ENCODE measurements at regions not wholly inside any gene's neighbourhood (a gene's known extent, or its start where the extent isn't known, plus 50 kb on each side); places are given as distances from the start of the nearest gene placed in this dataset.

DNA sequence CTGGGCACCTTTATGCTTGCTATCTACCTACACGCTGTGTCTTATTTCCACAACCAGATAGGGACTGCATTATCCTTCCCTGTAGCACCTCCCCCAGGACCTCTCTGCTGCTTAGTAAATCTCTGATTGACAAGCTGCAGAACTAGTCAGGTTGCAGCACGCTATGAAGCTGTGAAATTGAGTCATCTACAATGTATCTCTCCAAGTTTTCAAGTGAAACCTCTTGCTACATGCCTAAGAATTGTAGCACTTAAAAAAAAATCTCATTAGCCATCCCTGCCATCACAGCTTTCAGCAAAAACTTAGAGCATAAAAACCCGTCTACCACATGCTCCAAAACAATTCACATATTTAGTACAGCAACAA is 69.7 kb upstream of the FGFR2 start:
- Histone ChIP-seq H3K4me1 (peaks cover 0 to 5% (median 0%) of the 10 kb centered on the region in 6 donors), H3K27ac (no peak overlapping the region), H3K4me3 (no peak overlapping the region), H3K9me3 (peaks cover 0 to 10% (median 0%) of the 10 kb centered on the region in 8 donors), H3K27me3 (replicated peaks in 1 of 7) (peaks cover 0 to 17% (median 0%) of the 10 kb centered on the region in 7 donors), H3K36me3 (no peaks in the 10 kb centered on the region)
- intact Hi-C loops (cut with DNase I; ENCODE audit: low total_unique reads) = no loop called here
- 55 to 83% (median 70%) methylated on average over 3 of the region's 3 CpGs for WGBS, 5 donors
- DNase-seq = no peak
- TF ChIP-seq, protein P1, sequence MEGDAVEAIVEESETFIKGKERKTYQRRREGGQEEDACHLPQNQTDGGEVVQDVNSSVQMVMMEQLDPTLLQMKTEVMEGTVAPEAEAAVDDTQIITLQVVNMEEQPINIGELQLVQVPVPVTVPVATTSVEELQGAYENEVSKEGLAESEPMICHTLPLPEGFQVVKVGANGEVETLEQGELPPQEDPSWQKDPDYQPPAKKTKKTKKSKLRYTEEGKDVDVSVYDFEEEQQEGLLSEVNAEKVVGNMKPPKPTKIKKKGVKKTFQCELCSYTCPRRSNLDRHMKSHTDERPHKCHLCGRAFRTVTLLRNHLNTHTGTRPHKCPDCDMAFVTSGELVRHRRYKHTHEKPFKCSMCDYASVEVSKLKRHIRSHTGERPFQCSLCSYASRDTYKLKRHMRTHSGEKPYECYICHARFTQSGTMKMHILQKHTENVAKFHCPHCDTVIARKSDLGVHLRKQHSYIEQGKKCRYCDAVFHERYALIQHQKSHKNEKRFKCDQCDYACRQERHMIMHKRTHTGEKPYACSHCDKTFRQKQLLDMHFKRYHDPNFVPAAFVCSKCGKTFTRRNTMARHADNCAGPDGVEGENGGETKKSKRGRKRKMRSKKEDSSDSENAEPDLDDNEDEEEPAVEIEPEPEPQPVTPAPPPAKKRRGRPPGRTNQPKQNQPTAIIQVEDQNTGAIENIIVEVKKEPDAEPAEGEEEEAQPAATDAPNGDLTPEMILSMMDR (IDR thresholded peaks at IDR 0.05 in 8 of 11, conservative IDR thresholded peaks at IDR 0.05 in 3 of 11) = no peak
- no peak for TF ChIP-seq POLR2AphosphoS5 (IDR thresholded peaks at IDR 0.05)
- TF ChIP-seq POLR2A (IDR thresholded peaks at IDR 0.05) = no peak

DNA sequence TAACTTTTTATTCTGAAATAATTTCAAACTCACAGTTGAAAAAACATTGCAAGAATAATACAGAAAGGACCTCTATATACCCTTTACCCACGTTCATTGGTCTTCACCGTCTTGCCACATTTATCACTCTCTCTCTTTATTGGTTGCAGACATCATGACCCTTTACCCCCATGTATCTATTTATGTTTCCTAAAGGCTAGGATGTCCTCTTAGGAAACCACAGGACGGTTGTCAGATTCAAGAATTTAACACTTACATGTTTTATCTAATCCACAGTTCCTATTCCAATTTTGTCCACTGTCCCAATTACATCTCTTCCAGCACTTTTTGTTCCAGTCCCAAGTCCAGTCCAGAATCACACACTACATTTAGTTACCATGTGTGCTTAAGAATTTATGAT is 67.6 kb upstream of the FGFR2 start:
- intact Hi-C loops (cut with DNase I; ENCODE audit: low total_unique reads) = no loop called here
- TF ChIP-seq, protein P1 (IDR thresholded peaks at IDR 0.05 in 8 of 11, conservative IDR thresholded peaks at IDR 0.05 in 3 of 11) = no peak
- TF ChIP-seq POLR2AphosphoS5 (IDR thresholded peaks at IDR 0.05) (no peak), POLR2A (IDR thresholded peaks at IDR 0.05) (no peak)
- WGBS, 5 donors = 64 to 85% (median 77%) methylated on average over 3 of the region's 3 CpGs
- H3K9me3 ChIP-seq = peaks cover 0 to 10% (median 0%) of the 10 kb centered on the region in 8 donors
- H3K4me3 ChIP-seq = no peak overlapping the region
- H3K27ac ChIP-seq = no peak overlapping the region
- H3K27me3 ChIP-seq (replicated peaks in 1 of 7) = peaks cover 0 to 15% (median 0%) of the 10 kb centered on the region in 7 donors
- H3K4me1 ChIP-seq = peaks cover 0 to 5% (median 0%) of the 10 kb centered on the region in 6 donors
- no peak for DNase-seq
- H3K36me3 ChIP-seq = no peaks in the 10 kb centered on the region

DNA sequence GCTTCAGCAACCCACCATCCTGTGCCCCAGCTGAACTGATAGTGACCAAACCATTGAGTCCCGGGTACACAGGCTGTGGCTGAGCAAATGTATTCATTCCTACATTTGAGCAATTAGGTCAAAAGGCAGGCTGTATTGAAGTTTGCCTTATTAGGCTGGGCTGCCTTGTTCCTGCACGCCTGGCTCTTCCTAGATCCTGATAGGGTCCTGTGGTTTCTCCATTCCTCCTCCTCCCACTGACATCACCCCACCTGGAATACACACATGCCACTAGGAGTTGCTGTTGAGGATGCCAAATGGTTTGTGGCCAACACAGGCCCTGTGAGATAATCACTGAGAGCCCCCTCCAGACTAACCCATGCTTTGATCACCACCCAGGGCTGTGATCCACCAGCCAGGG is 66.4 kb upstream of the FGFR2 start:
- Histone ChIP-seq H3K4me3 (no peak overlapping the region), H3K36me3 (no peaks in the 10 kb centered on the region), H3K27ac (no peak overlapping the region), H3K9me3 (peaks cover 0 to 10% (median 0%) of the 10 kb centered on the region in 8 donors), H3K27me3 (replicated peaks in 1 of 7) (peaks cover 0 to 10% (median 0%) of the 10 kb centered on the region in 7 donors), H3K4me1 (peaks cover 0 to 5% (median 0%) of the 10 kb centered on the region in 6 donors)
- 84 to 90% (median 85%) methylated on average over 2 of the region's 2 CpGs for WGBS, 5 donors
- no peak for DNase-seq
- TF ChIP-seq POLR2AphosphoS5 (IDR thresholded peaks at IDR 0.05) = no peak
- no peak for TF ChIP-seq POLR2A (IDR thresholded peaks at IDR 0.05)
- TF ChIP-seq, protein P1 (IDR thresholded peaks at IDR 0.05 in 8 of 11, conservative IDR thresholded peaks at IDR 0.05 in 3 of 11) = no peak
- intact Hi-C loops (cut with DNase I; ENCODE audit: low total_unique reads) = no loop called here

GRCh38 chr10:121662945-121663917 is 65.0 kb upstream of the FGFR2 start:
- no peak overlapping the region for H3K27ac ChIP-seq
- no peaks in the 10 kb centered on the region for H3K4me1 ChIP-seq
- no peaks in the 10 kb centered on the region for H3K36me3 ChIP-seq
- intact Hi-C loops (cut with DNase I; ENCODE audit: low total_unique reads) = no loop called here
- no peak overlapping the region for H3K4me3 ChIP-seq
- no peak for DNase-seq
- peaks cover 0 to 3% (median 0%) of the 10 kb centered on the region in 7 donors for H3K27me3 ChIP-seq (replicated peaks in 1 of 7)
- TF ChIP-seq, protein P1 (IDR thresholded peaks at IDR 0.05 in 8 of 11, conservative IDR thresholded peaks at IDR 0.05 in 3 of 11) = no peak
- TF ChIP-seq POLR2AphosphoS5 (IDR thresholded peaks at IDR 0.05) (no peak), POLR2A (IDR thresholded peaks at IDR 0.05) (no peak)
- H3K9me3 ChIP-seq = peaks cover 0 to 10% (median 0%) of the 10 kb centered on the region in 8 donors
- WGBS, 5 donors = 48 to 62% (median 57%) methylated on average over 11 of the region's 11 CpGs

Data from spleen (tissue), 11 donors.